OCI-LY7 (cell line): ENCODE measurements at regions not wholly inside any gene's neighbourhood (a gene's known extent, or its start where the extent isn't known, plus 50 kb on each side); places are given as distances from the start of the nearest gene placed in this dataset.

Experiments
- CTCF ChIP-seq: fragments of 200-600 bp; sonication (generic); conservative IDR thresholded peaks from 2 replicates; pipeline ENCODE4 v1.5.1; 2014; ENCODE audit warnings: mild to moderate bottlenecking, antibody characterized with exemption, low read length, moderate library complexity, mixed read lengths
- EZH2phosphoT487 ChIP-seq: fragments of 200-600 bp; sonication (generic); IDR thresholded peaks from 2 replicates; pipeline ENCODE4 v1.6.1; 2018; ENCODE audit warnings: low read depth, borderline replicate concordance, mild to moderate bottlenecking, mixed run types, antibody characterized with exemption, low read length, moderate library complexity, mixed read lengths

DNA sequence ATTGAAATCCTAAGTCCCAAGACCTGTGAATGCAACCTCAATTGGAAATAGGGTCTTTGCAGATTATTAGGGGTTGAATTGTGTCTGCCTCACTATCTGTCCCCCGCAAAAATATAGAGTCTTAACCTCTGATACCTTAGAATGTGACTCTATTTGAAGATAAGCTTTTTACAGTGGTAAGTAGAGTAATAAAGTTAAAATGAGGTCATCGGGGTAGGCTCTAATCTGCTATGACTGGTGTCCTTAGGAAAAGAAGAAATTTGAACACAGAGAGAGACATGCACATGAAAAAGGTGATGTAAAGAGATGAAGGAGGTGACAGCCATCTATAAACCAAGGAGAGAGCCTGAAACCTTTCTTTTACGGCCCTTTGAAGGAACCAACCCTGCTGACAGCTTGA is 287.1 kb upstream of the ADRA1B start:
- TF ChIP-seq CTCF: no peak
- no peak for TF ChIP-seq EZH2phosphoT487
